GM13977 (cell line): ENCODE measurements at regions not wholly inside any gene's neighbourhood (a gene's known extent, or its start where the extent isn't known, plus 50 kb on each side); places are given as distances from the start of the nearest gene placed in this dataset.

Experiments used
- DNase-seq: peaks from one replicate; pipeline ENCODE4 v3.0.0; 2012; ENCODE audit warnings: low spot score
- in situ Hi-C: fragments of 300-500 bp; cut with MboI; formaldehyde crosslinking; loops from one replicate; pipeline ENCODE4 v1.12.0; 2022; ENCODE audit warnings: low sequenced_read_pairs, low pct_unique_long_range_greater_than_20kb, mixed read lengths, inconsistent platforms; ENCODE audit not compliant: unreplicated experiment
- TF ChIP-seq, protein P1 (sequence below): IDR thresholded peaks from 2 replicates; pipeline ENCODE4 v1.5.1; 2012; ENCODE audit warnings: mild to moderate bottlenecking, control low read depth; ENCODE audit not compliant: insufficient read depth; ENCODE audit errors: extremely low read depth, missing control alignments

GRCh38 chr6:137690721-137691120, 176.3 kb upstream of the TNFAIP3 start:
- in situ Hi-C loops: no loop called here
- TF ChIP-seq, protein P1, sequence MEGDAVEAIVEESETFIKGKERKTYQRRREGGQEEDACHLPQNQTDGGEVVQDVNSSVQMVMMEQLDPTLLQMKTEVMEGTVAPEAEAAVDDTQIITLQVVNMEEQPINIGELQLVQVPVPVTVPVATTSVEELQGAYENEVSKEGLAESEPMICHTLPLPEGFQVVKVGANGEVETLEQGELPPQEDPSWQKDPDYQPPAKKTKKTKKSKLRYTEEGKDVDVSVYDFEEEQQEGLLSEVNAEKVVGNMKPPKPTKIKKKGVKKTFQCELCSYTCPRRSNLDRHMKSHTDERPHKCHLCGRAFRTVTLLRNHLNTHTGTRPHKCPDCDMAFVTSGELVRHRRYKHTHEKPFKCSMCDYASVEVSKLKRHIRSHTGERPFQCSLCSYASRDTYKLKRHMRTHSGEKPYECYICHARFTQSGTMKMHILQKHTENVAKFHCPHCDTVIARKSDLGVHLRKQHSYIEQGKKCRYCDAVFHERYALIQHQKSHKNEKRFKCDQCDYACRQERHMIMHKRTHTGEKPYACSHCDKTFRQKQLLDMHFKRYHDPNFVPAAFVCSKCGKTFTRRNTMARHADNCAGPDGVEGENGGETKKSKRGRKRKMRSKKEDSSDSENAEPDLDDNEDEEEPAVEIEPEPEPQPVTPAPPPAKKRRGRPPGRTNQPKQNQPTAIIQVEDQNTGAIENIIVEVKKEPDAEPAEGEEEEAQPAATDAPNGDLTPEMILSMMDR: no peak
- no peak for DNase-seq

- DNase-seq: no peak
- in situ Hi-C loops: no loop called here
- TF ChIP-seq, protein P1: no peak
Observed at GRCh38 chr6:137692308-137692707, 174.8 kb upstream of the TNFAIP3 start.

- in situ Hi-C loops: no loop called here
- DNase-seq: no peak
Observed at GRCh38 chr6:137692806-137693205, 174.3 kb upstream of the TNFAIP3 start.

DNA sequence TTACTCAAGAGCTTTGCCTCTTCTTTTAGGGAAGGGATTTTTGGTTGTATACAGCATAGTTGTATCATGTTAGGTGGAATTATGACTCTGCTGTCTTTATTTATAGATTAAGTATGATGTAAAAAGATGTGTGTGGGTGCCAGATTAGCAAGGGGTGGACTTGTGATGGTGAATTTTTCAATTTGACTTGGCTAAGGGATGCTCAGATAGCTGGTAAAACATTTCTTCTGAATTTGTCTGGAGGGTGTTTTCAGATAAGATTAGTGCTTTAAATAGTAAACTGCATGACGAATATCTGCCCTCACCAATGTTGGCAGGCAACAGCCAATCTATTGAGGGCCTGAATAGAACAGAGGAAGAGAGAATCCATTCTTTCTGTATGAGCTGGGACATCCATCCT, 173.3 kb upstream of the TNFAIP3 start:
- in situ Hi-C loops: no loop called here
- TF ChIP-seq, protein P1: no peak
- DNase-seq: no peak

More at GRCh38 chr6:137692806-137693205, 174.3 kb upstream of the TNFAIP3 start:
- TF ChIP-seq, protein P1: no peak

- TF ChIP-seq, protein P1: no peak
- in situ Hi-C loops: no loop called here
Observed at GRCh38 chr6:137696765-137697164, 170.3 kb upstream of the TNFAIP3 start.

DNA sequence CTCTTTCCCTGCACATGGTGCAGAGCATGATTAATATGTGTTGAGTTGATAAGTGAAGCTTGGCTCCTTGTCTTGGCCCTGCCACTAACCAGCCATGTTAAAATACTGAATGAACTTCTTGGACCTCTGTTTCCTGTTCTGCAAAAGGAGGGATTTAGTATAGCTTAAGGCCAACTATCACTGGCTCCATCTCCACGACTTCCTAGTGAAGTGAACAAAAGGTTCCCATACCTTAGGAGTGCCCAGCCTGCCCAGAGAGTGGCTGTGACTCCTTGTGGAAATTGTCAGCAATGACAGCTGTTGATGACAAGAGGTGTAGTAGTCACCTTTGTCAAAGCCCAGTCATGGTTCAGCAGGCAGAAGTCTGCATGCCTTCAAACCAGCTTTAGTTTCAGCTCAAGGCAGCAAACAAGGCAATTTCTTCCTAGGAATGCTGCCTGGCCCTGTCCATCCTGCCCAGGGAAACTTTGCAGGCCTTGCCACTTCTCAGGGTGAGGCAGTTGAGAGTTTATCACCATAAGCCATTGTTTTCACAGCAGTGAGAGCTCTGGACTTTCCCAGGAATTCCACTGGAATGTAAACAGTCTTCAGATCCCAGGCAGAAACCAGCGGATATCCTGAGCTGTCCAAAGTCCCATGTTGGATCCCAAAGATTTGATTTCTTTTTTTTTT, 169.7 kb upstream of the TNFAIP3 start:
- peak; percentile 23 for DNase-seq
- in situ Hi-C loops: no loop called here
- TF ChIP-seq, protein P1: peak; percentile 36

More at GRCh38 chr6:137696765-137697164, 170.3 kb upstream of the TNFAIP3 start:
- no peak for DNase-seq
